ENCODE measurements at regions not wholly inside any gene's neighbourhood (a gene's known extent, or its start where the extent isn't known, plus 50 kb on each side); places are given as distances from the start of the nearest gene placed in this dataset.

GRCh38 chr1:80675454-80675853, 1125.3 kb upstream of the ADGRL2 start:
- H3K4me3 ChIP-seq = no peak overlapping the region
- no peak for TF ChIP-seq CTCF (IDR thresholded peaks at IDR 0.05)
- no peaks in the 10 kb centered on the region for H3K9me3 ChIP-seq
- no peak for DNase-seq (ENCODE audit: low spot score)
- H3K36me3 ChIP-seq = no peaks in the 10 kb centered on the region
- H3K27ac ChIP-seq = no peak overlapping the region
- H3K27me3 ChIP-seq = no peaks in the 10 kb centered on the region
- H3K4me1 ChIP-seq = no peaks in the 10 kb centered on the region

GRCh38 chr1:80673935-80674597, 1126.7 kb upstream of the ADGRL2 start:
- no peak for TF ChIP-seq CTCF (IDR thresholded peaks at IDR 0.05)
- Histone ChIP-seq H3K27me3 (no peaks in the 10 kb centered on the region), H3K27ac (no peak overlapping the region), H3K36me3 (no peaks in the 10 kb centered on the region), H3K4me3 (no peak overlapping the region), H3K4me1 (no peaks in the 10 kb centered on the region), H3K9me3 (no peaks in the 10 kb centered on the region)
- DNase-seq (ENCODE audit: low spot score) = no peak

- DNase-seq (ENCODE audit: low spot score) = no peak
- no peak for TF ChIP-seq CTCF (IDR thresholded peaks at IDR 0.05)
These were observed 1132.4 kb upstream of the ADGRL2 start for GRCh38 chr1:80668372-80668771.

GRCh38 chr1:80666073-80666472, 1134.7 kb upstream of the ADGRL2 start:
- H3K27me3 ChIP-seq = no peaks in the 10 kb centered on the region
- DNase-seq (ENCODE audit: low spot score) = no peak
- H3K4me1 ChIP-seq = no peaks in the 10 kb centered on the region
- H3K4me3 ChIP-seq = no peak overlapping the region
- no peak for TF ChIP-seq CTCF (IDR thresholded peaks at IDR 0.05)
- H3K36me3 ChIP-seq = no peaks in the 10 kb centered on the region
- H3K27ac ChIP-seq = no peak overlapping the region
- H3K9me3 ChIP-seq = no peaks in the 10 kb centered on the region

More at GRCh38 chr1:80668372-80668771, 1132.4 kb upstream of the ADGRL2 start:
- Histone ChIP-seq H3K4me1 (no peaks in the 10 kb centered on the region), H3K9me3 (no peaks in the 10 kb centered on the region), H3K36me3 (no peaks in the 10 kb centered on the region), H3K27me3 (no peaks in the 10 kb centered on the region), H3K27ac (no peak overlapping the region), H3K4me3 (no peak overlapping the region)

- DNase-seq (ENCODE audit: low spot score) = no peak
- Histone ChIP-seq H3K27ac (no peak overlapping the region), H3K9me3 (no peaks in the 10 kb centered on the region), H3K4me1 (no peaks in the 10 kb centered on the region), H3K4me3 (no peak overlapping the region), H3K27me3 (no peaks in the 10 kb centered on the region), H3K36me3 (no peaks in the 10 kb centered on the region)
- no peak for TF ChIP-seq CTCF (IDR thresholded peaks at IDR 0.05)
These were observed 1141.6 kb upstream of the ADGRL2 start for GRCh38 chr1:80659161-80659560.

- no peak for DNase-seq (ENCODE audit: low spot score)
- Histone ChIP-seq H3K27ac (no peak overlapping the region), H3K4me3 (no peak overlapping the region), H3K9me3 (no peaks in the 10 kb centered on the region), H3K36me3 (no peaks in the 10 kb centered on the region), H3K27me3 (no peaks in the 10 kb centered on the region), H3K4me1 (no peaks in the 10 kb centered on the region)
- TF ChIP-seq CTCF (IDR thresholded peaks at IDR 0.05) = no peak
These were observed 1143.0 kb upstream of the ADGRL2 start for GRCh38 chr1:80657707-80658106.

All from right atrium auricular region (tissue), 2 donors.